GM12872 (cell line): ENCODE measurements at regions not wholly inside any gene's neighbourhood (a gene's known extent, or its start where the extent isn't known, plus 50 kb on each side); places are given as distances from the start of the nearest gene placed in this dataset.

Experiments
- TF ChIP-seq, protein P1 (sequence below): IDR thresholded peaks from 3 replicates; pipeline ENCODE4 v1.5.1; 2011; ENCODE audit warnings: low read depth, mild to moderate bottlenecking, low read length, moderate library complexity; ENCODE audit not compliant: insufficient read depth

DNA sequence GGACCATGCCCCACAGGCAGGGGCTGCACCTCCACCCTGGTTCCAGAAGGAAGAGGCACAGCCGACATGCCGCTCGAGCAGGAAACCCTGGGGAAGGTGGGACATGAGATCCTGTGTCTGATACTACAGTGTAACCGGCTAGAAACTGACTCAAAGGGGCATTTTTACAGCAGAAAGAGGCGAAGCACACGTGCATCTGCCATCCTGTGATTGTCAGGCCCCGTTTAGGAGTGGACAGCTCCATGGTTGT, 62.7 kb downstream of the SIK1 start:
- TF ChIP-seq, protein P1, sequence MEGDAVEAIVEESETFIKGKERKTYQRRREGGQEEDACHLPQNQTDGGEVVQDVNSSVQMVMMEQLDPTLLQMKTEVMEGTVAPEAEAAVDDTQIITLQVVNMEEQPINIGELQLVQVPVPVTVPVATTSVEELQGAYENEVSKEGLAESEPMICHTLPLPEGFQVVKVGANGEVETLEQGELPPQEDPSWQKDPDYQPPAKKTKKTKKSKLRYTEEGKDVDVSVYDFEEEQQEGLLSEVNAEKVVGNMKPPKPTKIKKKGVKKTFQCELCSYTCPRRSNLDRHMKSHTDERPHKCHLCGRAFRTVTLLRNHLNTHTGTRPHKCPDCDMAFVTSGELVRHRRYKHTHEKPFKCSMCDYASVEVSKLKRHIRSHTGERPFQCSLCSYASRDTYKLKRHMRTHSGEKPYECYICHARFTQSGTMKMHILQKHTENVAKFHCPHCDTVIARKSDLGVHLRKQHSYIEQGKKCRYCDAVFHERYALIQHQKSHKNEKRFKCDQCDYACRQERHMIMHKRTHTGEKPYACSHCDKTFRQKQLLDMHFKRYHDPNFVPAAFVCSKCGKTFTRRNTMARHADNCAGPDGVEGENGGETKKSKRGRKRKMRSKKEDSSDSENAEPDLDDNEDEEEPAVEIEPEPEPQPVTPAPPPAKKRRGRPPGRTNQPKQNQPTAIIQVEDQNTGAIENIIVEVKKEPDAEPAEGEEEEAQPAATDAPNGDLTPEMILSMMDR, result no peak

DNA sequence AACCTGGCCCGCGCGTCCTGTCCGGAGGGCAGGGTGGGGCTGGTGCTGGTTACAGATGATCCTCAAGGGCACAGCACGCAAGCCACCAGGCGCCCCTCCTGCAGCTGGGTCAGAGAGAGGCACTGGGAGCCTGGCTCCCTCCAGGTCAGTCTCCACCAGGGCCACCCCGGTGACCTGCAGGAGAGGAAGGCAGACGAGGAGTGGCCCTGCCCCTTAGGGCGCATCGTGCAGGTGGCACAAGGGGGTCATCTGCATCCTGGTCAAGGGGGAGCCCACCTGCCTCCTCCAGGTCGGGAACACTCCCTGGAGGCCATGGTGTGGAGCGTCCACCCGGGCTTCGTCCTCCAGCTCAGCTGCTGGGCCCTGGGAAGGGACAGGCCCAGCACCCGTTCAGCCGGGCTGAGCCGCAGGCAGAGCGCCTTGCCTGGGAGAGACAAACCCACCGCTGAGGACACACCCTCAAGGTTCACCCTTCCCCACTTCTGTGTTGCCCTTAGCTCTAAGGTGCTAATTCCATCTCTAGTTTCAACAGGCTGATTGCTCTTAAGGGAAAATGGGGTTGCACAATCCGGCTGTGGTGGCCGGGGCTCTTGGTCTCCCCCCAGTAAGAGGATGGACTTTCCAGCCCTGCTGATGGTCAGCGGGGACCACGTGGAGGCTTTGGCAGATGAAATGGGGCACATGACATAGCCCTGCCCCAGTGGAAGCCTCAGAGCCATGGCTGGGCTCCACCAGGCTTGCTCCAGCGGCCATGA, 63.2 kb downstream of the SIK1 start:
- TF ChIP-seq, protein P1, result no peak

GRCh38 chr21:43362915-43363314, 64.0 kb downstream of the SIK1 start:
- TF ChIP-seq, protein P1, result no peak

- TF ChIP-seq, protein P1, result no peak
Observed at GRCh38 chr21:43362321-43362791, 64.6 kb downstream of the SIK1 start.

DNA sequence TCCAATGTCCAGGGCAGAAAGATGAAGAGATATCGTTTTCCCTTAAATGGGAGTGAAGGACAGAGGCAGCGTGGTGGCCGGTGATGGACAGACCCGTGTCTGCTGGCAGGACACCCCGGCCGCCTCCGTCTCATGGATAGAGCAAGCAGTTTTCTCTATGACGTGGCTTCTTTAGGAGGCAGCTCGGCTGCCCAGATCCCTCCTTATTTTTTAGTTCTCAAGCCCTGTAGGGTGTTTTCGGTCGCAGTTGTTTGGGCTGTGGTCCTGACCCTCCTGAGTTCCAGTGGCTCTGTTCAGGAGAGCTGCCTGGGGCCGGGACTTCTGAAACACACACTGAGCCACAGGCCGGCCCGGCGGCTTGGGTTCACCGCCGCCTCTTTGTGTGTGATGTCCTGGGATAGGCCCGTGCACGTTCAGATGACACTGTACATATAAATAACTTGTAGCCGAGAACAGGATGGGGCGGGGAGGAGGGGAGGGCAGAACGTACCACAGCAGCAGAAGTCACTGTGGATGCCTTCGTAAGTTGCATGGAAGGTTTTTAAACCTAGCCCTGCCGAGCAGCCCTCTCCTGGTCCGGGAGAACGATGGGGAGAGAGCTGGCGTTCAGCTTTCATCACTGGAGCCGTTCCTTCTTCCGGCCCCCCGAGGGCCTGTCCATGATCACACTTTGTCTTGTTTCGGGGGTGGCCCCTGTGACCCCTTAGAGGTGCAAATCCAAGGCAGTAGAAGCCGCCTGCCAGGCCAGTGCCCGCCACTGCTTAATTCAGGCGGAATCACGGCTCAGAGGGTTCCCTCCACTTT, 65.2 kb downstream of the SIK1 start:
- TF ChIP-seq, protein P1, result no peak

DNA sequence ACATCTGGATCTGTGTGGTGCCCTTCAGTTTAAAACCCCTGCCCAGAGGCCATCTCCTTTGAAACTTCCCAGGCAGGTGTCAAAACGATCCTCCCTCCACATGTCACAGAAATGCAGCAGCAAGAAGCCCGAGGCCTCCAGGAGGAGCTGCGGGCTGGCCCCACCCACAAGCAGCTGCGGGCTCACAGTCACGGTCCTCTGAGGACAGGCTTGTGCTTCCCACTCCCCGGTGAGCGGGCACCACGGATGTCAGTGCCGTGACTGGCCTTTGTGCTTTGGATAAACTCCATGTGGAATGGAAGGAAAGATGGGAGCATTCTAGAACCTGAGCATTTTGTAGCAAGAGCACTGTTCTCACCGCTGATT, 65.8 kb downstream of the SIK1 start:
- TF ChIP-seq, protein P1, result no peak

- TF ChIP-seq, protein P1, result no peak
Observed at GRCh38 chr21:43360441-43361126, 66.3 kb downstream of the SIK1 start.
